Lower leg skin (tissue), 4 donors: ENCODE measurements at regions not wholly inside any gene's neighbourhood (a gene's known extent, or its start where the extent isn't known, plus 50 kb on each side); places are given as distances from the start of the nearest gene placed in this dataset.

ENCODE experiments used
- DNase-seq, 2 donors: peaks; one replicate each; pipeline ENCODE4 v3.0.0-alpha.2; 2019; ENCODE audit warnings: low spot score in 2 of 2
- H3K4me3 ChIP-seq: fragments of 200-600 bp; sonication (generic); 2 replicates; pipeline ENCODE4 v1.5.1; 2017; ENCODE audit warnings: mild to moderate bottlenecking, low read depth; ENCODE audit not compliant: poor library complexity, severe bottlenecking
- POLR2A ChIP-seq, 2 donors: fragments of 450-650 bp; IDR thresholded peaks; one replicate each; pipeline ENCODE4 v1.6.1; 2016 to 2017; ENCODE audit warnings: antibody characterized with exemption in 2 of 2, mild to moderate bottlenecking in 1 of 2, moderate library complexity in 1 of 2
- WGBS, 2 donors: methylation state at CpG; one replicate each; pipeline ENCODE4 v1.1.5; 2018; 5-methylcytosine and 5-hydroxymethylcytosine counted together
- intact Hi-C: fragments of 100-400 bp; cut with DNase I; formaldehyde crosslinking; loops from one replicate; pipeline ENCODE4 v1.15.0; 2023; ENCODE audit warnings: low total_unique reads
- TF ChIP-seq, protein P1 (sequence below), 3 donors: fragments of 450-650 bp; IDR thresholded peaks; one replicate each; pipeline ENCODE4 v1.5.1; 2016; ENCODE audit warnings: antibody characterized with exemption in 3 of 3, mild to moderate bottlenecking in 3 of 3, moderate library complexity in 2 of 3

DNA sequence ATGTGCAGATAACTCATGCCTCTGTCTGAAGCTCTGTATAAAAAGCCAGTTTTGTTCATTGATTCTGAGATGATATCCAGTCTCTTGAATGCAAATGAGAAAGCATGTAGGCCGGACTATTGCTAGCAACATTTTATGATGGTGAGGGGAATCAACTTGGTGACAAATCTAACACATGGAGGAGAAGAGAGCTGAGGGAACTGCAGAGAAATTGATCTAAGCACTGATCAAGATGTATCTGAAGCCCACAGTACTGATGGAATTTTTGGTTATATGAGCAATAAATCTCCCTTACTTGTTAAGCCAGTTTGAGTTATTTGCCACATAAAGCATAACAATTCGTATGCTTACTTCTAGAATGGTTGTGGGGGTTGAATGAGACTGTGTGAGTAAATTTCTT lies 295.6 kb upstream of the DDHD1 start:
- TF ChIP-seq, protein P1, sequence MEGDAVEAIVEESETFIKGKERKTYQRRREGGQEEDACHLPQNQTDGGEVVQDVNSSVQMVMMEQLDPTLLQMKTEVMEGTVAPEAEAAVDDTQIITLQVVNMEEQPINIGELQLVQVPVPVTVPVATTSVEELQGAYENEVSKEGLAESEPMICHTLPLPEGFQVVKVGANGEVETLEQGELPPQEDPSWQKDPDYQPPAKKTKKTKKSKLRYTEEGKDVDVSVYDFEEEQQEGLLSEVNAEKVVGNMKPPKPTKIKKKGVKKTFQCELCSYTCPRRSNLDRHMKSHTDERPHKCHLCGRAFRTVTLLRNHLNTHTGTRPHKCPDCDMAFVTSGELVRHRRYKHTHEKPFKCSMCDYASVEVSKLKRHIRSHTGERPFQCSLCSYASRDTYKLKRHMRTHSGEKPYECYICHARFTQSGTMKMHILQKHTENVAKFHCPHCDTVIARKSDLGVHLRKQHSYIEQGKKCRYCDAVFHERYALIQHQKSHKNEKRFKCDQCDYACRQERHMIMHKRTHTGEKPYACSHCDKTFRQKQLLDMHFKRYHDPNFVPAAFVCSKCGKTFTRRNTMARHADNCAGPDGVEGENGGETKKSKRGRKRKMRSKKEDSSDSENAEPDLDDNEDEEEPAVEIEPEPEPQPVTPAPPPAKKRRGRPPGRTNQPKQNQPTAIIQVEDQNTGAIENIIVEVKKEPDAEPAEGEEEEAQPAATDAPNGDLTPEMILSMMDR (IDR thresholded peaks at IDR 0.05), result no peak
- no peak for TF ChIP-seq POLR2A (IDR thresholded peaks at IDR 0.05)
- whole genome bisulfite sequencing, 2 donors, result 84 to 88% methylated on average over 2 of the region's 2 CpGs
- no peak overlapping the region for H3K4me3 ChIP-seq
- DNase-seq, result no peak
- intact Hi-C loops, result no loop called here

DNA sequence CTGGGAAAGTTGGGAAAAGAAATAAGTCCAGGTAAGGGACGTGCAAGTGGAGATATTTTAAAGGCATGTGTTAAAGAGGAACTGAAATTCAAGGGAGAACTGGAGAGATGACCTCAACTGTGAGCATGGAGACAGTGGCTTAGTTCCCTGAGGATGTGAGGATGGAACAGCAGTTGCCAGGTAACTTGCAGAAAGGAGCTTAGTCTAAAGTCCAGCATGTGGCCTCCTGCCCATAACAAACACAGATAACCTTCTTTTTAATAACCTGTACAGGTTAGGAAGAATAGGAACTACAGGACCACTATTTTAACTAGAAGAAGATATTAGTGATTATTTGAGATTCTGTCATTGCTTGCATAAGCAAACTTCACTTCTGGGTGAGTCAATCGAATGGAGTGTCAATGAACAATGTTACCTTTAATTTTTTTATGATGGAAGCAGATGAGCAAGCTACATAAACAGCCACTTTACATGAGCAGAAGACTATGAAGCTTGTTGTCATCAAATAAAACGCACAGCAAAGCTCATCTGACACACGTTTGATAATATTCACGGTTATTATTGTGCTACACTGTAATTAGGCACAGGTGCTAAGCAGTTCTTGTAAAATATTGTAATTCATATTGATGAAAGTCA lies 291.7 kb upstream of the DDHD1 start:
- no peak for DNase-seq
- WGBS, 2 donors, result 82 to 90% methylated on average over 5 of the region's 5 CpGs
- no peak overlapping the region for H3K4me3 ChIP-seq
- intact Hi-C loops, result no loop called here
- TF ChIP-seq, protein P1 (IDR thresholded peaks at IDR 0.05), result no peak
- TF ChIP-seq POLR2A (IDR thresholded peaks at IDR 0.05), result no peak

DNA sequence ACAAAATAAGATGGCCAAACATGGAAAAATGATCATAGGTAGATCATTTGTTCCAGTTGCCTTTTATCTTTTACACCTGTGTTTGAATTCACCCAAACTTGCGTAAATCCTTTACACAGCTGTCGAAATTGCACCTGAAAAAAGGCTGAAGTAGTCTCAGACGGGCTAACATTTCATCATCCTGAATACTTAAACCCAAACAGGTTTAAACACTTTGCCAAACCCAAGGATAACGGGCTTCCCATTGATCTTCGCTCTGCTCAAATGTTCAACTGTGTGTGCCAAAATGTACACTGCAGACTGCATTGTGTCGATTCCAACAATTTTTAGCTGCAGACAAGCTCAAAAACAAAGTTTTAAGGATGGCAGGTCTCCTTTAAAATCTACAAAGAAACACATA lies 288.7 kb upstream of the DDHD1 start:
- WGBS, 2 donors, result 62 to 71% methylated on average over 6 of the region's 6 CpGs
- TF ChIP-seq, protein P1 (IDR thresholded peaks at IDR 0.05), result no peak
- no peak for TF ChIP-seq POLR2A (IDR thresholded peaks at IDR 0.05)
- H3K4me3 ChIP-seq, result no peak overlapping the region
- intact Hi-C loops, result no loop called here
- DNase-seq, result no peak

DNA sequence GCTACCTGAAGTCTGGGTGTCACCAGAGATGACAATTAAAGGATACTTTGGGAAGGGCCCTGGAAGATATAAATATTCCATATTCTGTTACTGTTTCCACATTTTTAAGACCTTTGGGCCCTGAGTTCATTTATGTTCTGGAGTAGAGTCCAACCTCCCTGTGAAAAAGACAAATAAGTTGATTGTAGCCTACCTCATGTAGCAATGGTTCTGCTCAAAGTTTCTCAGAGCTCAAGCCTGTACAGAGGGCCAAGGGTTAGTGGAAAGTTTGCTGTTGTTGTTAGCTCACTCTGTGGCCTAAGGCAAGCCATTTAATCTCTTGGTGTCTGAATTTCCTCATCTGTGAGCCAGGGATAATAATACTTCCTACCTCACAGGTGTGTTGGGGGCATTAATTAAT lies 284.7 kb upstream of the DDHD1 start:
- no peak for DNase-seq
- intact Hi-C loops, result loop anchor here (10.0 kb wide), 1 partner anchor 737 kb away; no protein-coding TSS in a partner anchor
- TF ChIP-seq, protein P1 (IDR thresholded peaks at IDR 0.05), result no peak
- no peak for TF ChIP-seq POLR2A (IDR thresholded peaks at IDR 0.05)
- H3K4me3 ChIP-seq, result no peak overlapping the region

DNA sequence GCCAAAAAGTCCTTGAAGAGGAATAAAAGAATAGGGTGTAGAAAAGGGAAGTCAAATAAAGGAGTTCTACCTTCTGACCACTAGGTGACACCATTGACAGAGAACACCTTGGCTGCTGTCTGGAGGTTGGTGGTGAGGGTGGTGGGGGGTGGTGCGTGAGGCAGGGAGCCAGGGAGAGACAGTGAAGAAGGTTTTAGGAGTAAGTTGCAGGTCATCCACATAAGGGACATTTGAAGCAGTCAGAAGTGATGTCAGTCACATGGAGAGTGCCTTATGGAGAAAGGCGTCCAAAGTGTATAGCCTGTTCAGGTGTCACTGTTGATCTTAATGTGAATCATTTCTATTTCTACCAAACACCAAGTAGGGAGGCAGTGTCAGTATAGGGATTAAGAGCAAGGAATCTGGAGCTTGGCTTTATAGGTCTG lies 279.3 kb upstream of the DDHD1 start:
- no peak for TF ChIP-seq POLR2A (IDR thresholded peaks at IDR 0.05)
- TF ChIP-seq, protein P1 (IDR thresholded peaks at IDR 0.05), result no peak
- H3K4me3 ChIP-seq, result no peak overlapping the region
- DNase-seq, result no peak
- intact Hi-C loops, result loop anchor here (10.0 kb wide), 1 partner anchor 742 kb away; no protein-coding TSS in a partner anchor
- WGBS, 2 donors, result 34 to 61% methylated on average over 2 of the region's 2 CpGs

DNA sequence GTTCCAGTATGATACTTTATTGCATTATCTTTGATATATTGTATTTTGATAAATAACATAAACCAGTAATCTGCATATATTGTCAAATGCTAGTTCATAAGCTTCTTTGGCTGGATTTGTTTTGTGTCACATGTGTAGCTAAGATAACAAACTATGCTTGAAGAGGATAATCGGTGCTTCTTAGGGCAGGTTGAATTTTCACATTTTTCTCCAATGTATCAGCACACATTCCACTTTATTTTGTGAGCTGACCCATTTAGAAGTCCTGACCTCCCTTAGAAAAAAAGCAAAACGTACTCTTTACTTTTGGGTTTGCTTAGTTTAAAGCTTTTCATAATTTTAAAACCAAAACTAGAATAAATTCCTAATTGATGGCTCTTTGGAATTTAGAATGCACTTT lies 277.7 kb upstream of the DDHD1 start:
- intact Hi-C loops, result loop anchor here (10.0 kb wide), 1 partner anchor 744 kb away; no protein-coding TSS in a partner anchor
- no peak for DNase-seq
- H3K4me3 ChIP-seq, result no peak overlapping the region
- no peak for TF ChIP-seq POLR2A (IDR thresholded peaks at IDR 0.05)
- TF ChIP-seq, protein P1 (IDR thresholded peaks at IDR 0.05), result no peak
- 73 to 78% methylated on average over 2 of the region's 2 CpGs for WGBS, 2 donors
